Adrenal gland (tissue), 9 donors: ENCODE measurements at regions not wholly inside any gene's neighbourhood (a gene's known extent, or its start where the extent isn't known, plus 50 kb on each side); places are given as distances from the start of the nearest gene placed in this dataset.

ENCODE experiments used
- DNase-seq, 7 donors: peaks; one replicate each; pipeline ENCODE4 v3.0.0-alpha.2; 2019 to 2020
- H3K27ac ChIP-seq, 5 donors: fragments of 200-600 bp; sonication (generic) in 4 of 5; 1 replicate in 3 of 5; 2 replicates in 2 of 5; pipeline versions ENCODE4 v1.5.1 to v1.8.0; 2016 to 2020; ENCODE audit warnings: mild to moderate bottlenecking in 1 of 5
- H3K27me3 ChIP-seq: fragments of 200-600 bp; 2 replicates; pipeline ENCODE4 v1.8.0; 2021
- H3K36me3 ChIP-seq, 2 donors: fragments of 200-600 bp; replicated peaks in 1 of 2; 1 replicate in 1 of 2; 2 replicates in 1 of 2; pipeline versions ENCODE4 v1.5.1 to v1.8.0; 2018 to 2022
- H3K4me1 ChIP-seq, 2 donors: fragments of 200-600 bp; replicated peaks in 1 of 2; 1 replicate in 1 of 2; 2 replicates in 1 of 2; pipeline versions ENCODE4 v1.5.1 to v1.8.0; 2018 to 2021
- H3K4me3 ChIP-seq, 4 donors: fragments of 200-600 bp; sonication (generic) in 3 of 4; one replicate each; pipeline ENCODE4 v1.5.1; 2016 to 2018
- H3K9me3 ChIP-seq, 3 donors: fragments of 200-600 bp; sonication (generic) in 1 of 3; replicated peaks in 1 of 3; 1 replicate in 2 of 3; 2 replicates in 1 of 3; pipeline versions ENCODE4 v1.5.1 to v1.8.0; 2016 to 2021
- CTCF ChIP-seq, 6 experiments: fragments of 450-650 bp in 4 of 6; fragments of 200-600 bp in 2 of 6; sonication (generic) in 1 of 6; IDR thresholded peaks; 1 replicate in 5 of 6; 2 replicates in 1 of 6; pipeline versions ENCODE4 v1.5.1 to v1.8.0; 2016 to 2021; ENCODE audit warnings: antibody characterized with exemption in 6 of 6, mild to moderate bottlenecking in 2 of 6, moderate library complexity in 1 of 6
- POLR2A ChIP-seq, 2 donors: fragments of 450-650 bp; IDR thresholded peaks; one replicate each; pipeline ENCODE4 v1.6.1; 2017; ENCODE audit warnings: antibody characterized with exemption in 2 of 2, mild to moderate bottlenecking in 2 of 2, moderate library complexity in 1 of 2
- WGBS, 4 donors: extraction: QIAGEN DNeasy Blood & Tissue Kit in 2 of 4; methylation state at CpG; one replicate each; pipeline versions ENCODE4 v1.1.5 to v1.1.7; 2013 to 2017; 5-methylcytosine and 5-hydroxymethylcytosine counted together
- intact Hi-C, 2 donors: fragments of 100-400 bp; cut with DNase I; formaldehyde crosslinking; loops; one replicate each; pipeline versions ENCODE4 v1.14.1 to v1.15.0; 2022 to 2023
- donor health status: healthy with polysubstance abuse.
- donor health status: Bipolar disorder and iron deficiency.
- donor health status: DM: yes; HTN: yes; CAD: no.
- donor health status: DM: no; HTN: no; CAD: no.
- donor health status: DM: no; HTN: no; CAD: no.

DNA sequence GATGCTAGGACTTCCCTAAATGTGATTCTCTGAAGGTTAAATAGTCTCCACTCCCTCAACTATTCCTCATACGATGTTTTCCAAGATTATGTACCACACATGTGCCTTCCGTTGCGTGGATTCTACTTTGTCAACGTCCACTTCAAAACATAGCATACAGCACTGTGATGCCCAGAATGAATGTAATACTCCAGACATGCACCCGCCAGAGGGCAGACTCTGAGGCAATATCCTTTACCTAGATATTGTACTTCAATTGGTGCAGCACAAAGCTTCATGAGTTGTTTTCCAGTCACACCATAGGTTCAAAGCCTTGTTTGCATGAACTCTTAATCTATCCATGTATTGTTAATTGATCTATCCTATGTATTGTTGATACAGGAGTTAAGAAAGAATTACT, 201.0 kb upstream of the NABP1 start:
- WGBS, 4 donors: 87 to 95% (median 93%) methylated on average over 5 of the region's 5 CpGs

GRCh38 chr2:191478799-191479679, 198.9 kb upstream of the NABP1 start:
- peak overlapping the region in 2 of 5 donors; percentile 40 to 58 for H3K27ac ChIP-seq
- H3K36me3 ChIP-seq: no peaks in the 10 kb centered on the region
- H3K9me3 ChIP-seq: peaks cover 0 to 4% (median 0%) of the 10 kb centered on the region in 3 donors
- TF ChIP-seq CTCF (IDR thresholded peaks at IDR 0.05): no peak
- no peak for TF ChIP-seq POLR2A (IDR thresholded peaks at IDR 0.05)
- no peaks in the 10 kb centered on the region for H3K27me3 ChIP-seq
- H3K4me1 ChIP-seq: no peaks in the 10 kb centered on the region
- 52 to 59% (median 57%) methylated on average over 9 to 10 of the region's 10 CpGs for WGBS, 4 donors
- H3K4me3 ChIP-seq: no peak overlapping the region
- peak; percentile 20 to 81 (median 47) for DNase-seq
- intact Hi-C loops: no loop called here

More for the DNA sequence above, 201.0 kb upstream of the NABP1 start:
- no peak overlapping the region for H3K27ac ChIP-seq
- H3K27me3 ChIP-seq: no peaks in the 10 kb centered on the region
- no peaks in the 10 kb centered on the region for H3K36me3 ChIP-seq
- intact Hi-C loops: no loop called here
- TF ChIP-seq CTCF (IDR thresholded peaks at IDR 0.05) (no peak), POLR2A (IDR thresholded peaks at IDR 0.05) (no peak)
- H3K9me3 ChIP-seq: peaks cover 0 to 4% (median 0%) of the 10 kb centered on the region in 3 donors
- H3K4me1 ChIP-seq: no peaks in the 10 kb centered on the region
- no peak overlapping the region for H3K4me3 ChIP-seq
- DNase-seq: no peak

DNA sequence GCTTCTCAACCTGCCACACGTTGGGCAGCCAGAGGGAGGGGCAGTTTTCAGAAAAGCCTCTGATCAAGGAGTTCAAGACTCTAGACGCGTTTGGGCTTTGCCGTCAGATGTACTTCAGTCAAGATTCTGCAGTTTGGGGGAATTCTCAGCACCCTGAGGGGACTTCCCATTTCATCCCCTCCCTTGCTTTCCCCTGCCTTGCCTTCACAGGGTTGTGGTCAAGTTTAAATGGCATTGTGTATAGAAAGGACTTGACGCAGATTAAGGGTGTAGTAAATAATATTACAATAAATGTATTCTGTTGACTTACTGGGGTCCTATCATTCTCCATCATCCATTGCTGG, 198.3 kb upstream of the NABP1 start:
- Histone ChIP-seq H3K4me1 (no peaks in the 10 kb centered on the region), H3K27ac (peak overlapping the region in 2 of 5 donors; percentile 40 to 58), H3K9me3 (peaks cover 0 to 4% (median 0%) of the 10 kb centered on the region in 3 donors), H3K27me3 (no peaks in the 10 kb centered on the region), H3K36me3 (no peaks in the 10 kb centered on the region), H3K4me3 (no peak overlapping the region)
- TF ChIP-seq CTCF (IDR thresholded peaks at IDR 0.05) (no peak), POLR2A (IDR thresholded peaks at IDR 0.05) (no peak)
- WGBS, 4 donors: 49 to 55% (median 52%) methylated on average over 5 of the region's 5 CpGs
- no peak for DNase-seq
- intact Hi-C loops: no loop called here

GRCh38 chr2:191481305-191482070, 196.4 kb upstream of the NABP1 start:
- Histone ChIP-seq H3K36me3 (no peaks in the 10 kb centered on the region), H3K9me3 (peaks cover 0 to 4% (median 0%) of the 10 kb centered on the region in 3 donors), H3K27me3 (no peaks in the 10 kb centered on the region), H3K4me3 (no peak overlapping the region), H3K27ac (no peak overlapping the region), H3K4me1 (no peaks in the 10 kb centered on the region)
- WGBS, 4 donors: 71 to 87% (median 81%) methylated on average over 3 of the region's 3 CpGs
- no peak for TF ChIP-seq POLR2A (IDR thresholded peaks at IDR 0.05)
- no peak for TF ChIP-seq CTCF (IDR thresholded peaks at IDR 0.05)
- DNase-seq: no peak
- intact Hi-C loops: no loop called here
